ENCODE measurements at regions not wholly inside any gene's neighbourhood (a gene's known extent, or its start where the extent isn't known, plus 50 kb on each side); places are given as distances from the start of the nearest gene placed in this dataset.
"Not testable (repeated sequence)": the region's sequence is repeated elsewhere in the genome, so short reads cannot be mapped to it uniquely, and the experiment has no call there.

DNA sequence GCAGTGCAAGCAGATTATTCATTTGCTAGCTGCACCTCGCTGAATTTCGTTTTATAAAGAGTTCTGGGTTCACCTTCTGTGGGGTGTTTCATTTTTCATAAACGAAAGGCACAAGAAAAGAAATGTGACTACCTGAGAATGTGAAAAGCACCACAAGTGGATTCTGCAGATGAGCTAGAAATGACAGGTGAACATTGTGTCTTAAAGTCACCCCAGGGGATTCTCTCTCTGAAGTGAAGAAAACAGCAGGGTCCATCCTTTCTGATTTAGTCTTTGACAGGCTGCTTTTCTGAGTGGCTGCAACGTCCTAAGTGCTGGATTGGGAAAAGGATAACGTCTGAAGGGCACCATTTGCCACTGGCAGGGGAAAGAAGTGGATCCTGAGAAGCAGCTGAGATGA lies 469.3 kb downstream of the SPATA31D1 start:
- DNase-seq: no peak

DNA sequence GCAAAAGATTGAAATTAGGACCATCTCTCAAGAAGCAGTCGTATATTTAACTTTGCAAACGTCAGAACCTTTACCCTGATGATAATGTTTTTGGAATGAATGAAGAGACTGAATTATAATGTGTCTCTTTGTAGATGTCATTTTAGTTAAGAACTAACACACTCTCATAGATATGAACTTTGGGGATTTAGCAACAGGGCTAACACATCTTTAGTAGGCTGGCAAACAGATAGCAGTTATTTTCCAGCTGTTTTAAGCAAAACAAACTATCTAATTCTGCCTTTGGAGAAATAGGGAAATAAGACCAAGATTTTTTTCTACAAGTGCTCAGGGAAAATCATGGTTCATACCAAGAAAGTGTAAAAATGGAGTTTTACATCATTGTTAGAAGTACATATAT lies 469.7 kb downstream of the SPATA31D1 start:
- no peak for DNase-seq

DNA sequence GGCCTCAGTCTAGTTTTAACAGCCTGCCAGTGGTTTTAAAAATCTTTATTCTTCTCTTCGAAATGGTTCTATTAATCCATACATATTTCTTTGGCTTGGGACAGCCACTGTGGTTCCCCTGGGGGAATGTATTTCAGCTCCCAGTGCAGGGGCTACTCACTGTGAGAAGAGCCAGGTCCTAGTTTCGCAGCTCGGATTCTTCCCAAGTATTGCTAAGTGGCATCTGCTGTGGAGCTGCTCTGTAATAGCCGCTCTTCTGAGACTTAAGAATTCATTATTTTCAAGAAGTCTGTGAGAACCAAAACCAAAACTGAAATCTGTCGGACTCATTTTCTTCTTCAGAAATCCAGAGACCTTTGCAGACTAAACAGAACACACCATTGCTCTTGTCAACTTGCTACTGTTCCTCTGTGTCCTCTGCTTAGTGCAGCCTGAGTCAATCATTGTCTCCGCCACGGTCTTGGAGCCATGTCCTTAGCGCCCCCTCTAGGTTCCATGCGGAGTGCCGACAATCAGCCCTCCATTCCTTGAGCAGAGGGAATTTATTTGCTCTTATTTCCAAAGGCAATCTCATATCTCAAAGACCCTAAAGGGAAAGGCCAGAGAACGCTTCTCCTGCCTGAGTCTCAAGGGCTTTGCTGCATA lies 478.2 kb downstream of the SPATA31D1 start:
- peak; percentile 45 for DNase-seq

DNA sequence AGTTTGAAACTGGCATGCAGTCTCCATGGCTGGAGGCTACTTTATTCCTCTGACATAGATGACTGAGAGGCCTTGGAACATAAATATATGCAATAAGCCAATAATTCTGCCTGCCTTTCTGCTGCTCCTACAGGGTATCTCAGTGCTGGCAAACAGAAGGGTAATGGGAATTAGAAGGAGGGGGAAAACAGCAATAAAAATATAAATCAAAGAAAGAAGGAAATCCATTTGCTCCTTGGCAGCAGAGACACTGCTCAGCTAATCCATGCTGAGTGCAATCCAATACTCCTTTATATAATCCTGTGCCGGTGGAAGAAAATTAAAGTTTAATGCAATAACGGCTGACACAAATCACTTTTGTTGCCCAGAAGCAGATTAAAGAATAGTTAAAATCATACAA lies 478.9 kb downstream of the SPATA31D1 start:
- DNase-seq: no peak

DNA sequence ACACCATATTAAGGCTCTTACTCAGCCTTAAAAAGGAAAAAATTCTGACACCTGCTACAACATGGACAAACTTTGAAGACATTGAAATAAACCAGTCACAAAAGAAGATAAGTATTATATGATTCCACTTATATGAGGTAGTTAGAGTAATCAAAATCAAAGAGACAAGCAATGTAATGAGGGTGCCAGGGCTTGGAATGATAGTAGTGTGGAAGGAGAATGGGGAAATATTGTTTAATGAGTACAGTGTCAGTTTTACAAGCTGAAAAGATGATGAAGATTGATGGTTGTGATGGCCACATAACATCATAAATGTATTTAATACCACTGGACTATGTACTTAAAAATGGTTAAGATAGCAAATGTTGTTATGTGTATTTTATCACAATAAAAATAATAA lies 485.7 kb downstream of the SPATA31D1 start:
- DNase-seq: no peak

DNA sequence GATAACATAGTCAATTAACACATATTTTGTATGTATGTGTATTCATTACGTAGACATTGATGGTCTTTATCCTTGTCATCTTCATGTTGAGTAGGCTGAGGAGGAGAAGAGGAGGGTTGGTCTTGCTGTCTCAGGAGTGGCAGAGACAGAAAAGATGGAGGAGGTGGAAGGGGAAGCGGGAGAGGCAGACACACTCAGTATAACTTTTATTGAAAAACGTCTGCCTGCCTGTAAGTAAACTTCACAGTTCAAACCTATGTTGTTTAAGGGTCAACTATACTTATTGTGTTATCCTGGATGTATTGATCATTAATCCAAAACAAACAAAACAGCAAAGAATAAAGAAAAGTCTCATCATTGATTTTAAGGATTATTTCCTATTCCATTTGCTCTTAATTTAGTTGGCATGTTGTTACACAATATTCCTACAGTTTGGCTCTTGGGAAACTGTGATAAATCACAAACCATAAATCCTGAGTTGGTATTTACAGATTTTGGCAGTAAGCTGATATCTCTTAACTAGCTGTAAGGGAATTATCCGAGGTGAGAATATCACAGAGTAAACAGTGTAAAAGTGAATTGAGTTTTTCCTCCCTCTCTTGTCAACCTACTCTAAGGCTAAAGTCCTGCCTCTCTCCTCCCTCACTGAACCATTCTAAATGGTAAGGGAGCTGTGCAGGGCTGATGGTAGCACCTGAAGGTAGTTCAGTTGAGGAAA lies 487.2 kb downstream of the SPATA31D1 start:
- no peak for DNase-seq

DNA sequence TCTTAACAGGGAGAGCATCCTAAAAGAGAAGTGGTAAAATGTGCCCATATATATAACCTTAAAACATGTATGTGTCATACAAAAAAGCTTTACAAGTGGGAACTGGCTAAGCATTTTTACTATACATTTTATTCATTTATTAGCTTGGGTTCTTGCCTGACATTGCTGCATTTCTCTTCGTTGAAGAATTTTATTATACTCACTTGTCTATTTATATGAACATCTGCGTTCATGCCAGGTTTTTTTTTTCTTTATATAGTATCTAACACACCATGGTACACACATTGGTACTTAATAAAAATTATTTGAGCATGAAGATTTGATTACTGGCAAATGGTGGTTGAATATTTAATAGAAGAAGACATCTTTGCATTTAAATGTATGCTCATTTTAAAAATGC lies 492.3 kb downstream of the SPATA31D1 start:
- DNase-seq: no peak

DNA sequence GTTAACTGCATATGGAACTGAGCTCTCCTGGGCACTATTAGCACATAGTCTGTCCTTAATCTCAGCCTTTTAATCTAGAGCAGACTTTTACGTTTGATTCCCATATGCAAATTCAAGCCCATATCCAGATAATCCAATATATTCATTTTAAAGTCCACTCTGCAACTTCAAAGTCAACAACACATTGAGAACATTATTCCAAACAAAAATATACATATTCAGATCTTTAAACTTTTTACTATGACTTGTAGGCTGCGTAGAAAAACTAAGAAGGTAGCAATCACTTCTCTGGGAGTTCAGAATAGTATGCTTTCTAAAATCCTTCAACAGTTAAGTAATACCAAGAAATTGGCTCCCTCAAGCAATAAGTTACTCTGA lies 499.4 kb downstream of the SPATA31D1 start:
- no peak for DNase-seq

DNA sequence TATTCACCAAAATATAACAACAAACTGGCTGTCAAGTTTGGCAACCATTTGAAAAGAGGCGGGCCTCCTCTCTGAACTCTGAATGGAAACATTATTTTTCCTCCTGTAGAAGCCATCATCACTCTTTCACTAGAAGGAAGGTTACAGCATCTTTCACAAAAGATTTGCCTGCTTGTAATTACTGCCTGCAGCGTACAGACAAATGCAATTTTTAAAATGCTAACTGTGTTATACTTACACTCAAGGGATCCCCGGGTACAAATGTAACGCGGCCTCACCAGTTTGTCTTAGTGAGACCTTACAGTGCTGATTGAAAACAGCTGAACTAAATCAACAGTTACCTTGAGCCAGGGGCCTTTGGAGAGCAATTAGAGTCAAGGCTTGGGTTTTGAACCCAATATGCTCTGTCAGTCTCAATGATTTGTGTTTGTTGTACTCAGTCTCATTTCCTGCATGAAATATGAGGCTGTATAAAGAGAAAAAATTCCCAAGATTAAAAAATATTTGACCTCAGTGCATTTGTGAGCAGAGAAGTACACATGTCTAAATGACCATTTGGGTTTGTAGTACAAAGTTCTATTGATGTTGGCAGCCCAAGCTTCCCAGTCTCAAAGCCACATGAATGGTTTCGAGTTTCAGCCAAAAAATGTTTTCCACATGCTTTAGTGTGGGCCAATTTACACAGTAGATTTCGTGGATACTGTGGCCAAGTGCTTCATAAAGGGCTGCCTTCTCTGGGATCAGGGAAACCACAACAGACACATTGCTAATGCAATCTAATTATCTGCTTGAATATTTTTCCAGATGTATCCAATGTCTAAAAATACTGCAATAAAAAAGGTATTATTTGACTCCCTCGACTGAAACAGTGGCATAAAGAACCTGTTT lies 500.0 kb downstream of the SPATA31D1 start:
- peak; percentile 89 for DNase-seq

DNA sequence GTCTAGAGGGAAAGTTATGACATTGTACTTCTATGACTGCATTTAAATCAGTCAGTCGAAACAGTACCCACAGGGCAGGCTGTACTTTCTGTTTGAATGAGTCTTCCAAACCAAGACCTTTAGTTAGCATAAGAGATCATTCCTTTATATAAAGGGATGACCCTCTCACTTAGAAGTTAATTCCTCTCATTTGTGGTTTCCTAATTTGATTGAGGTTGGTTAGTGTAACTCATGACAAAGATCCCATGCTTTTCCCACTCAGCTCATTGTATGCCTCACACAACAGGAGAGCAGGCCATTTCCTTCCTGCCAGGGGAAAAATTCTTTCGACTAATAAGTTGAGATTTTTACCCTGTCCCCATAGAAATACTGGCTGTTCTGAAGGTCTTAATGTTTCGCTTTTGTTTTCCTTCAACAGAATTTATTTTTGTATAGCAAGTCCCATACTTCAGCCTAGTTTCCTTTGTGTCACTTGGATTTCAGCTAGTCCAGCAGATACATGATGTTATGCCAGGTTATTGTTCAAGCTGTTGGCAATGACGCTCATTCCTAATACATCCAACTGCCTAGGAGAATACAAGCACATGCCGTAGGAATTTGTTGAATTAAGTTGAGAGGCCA lies 500.7 kb downstream of the SPATA31D1 start:
- DNase-seq: peak; percentile 30

DNA sequence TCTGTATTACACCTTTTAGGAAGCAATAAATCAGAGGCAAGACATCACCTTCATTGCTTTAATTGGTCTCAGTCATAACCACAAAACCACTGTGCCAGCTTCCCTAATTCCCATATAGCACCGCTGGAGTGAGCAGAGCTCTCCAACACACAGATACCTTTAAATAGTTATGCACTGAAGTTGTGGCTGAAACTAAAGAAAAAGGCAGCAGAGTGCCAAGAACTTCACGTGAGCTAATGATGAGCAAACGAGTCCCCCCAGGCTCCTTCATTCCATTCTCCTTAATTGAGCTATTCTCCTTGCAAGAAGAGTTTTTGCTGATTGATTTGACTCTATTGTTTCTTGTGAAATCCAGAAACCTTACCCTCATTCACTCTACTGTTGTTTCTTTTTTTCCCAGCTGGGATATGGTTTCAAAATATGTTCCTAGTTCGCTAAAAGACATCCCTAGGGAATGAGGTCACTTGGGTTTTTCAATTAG lies 501.5 kb downstream of the SPATA31D1 start:
- peak; percentile 59 for DNase-seq

DNA sequence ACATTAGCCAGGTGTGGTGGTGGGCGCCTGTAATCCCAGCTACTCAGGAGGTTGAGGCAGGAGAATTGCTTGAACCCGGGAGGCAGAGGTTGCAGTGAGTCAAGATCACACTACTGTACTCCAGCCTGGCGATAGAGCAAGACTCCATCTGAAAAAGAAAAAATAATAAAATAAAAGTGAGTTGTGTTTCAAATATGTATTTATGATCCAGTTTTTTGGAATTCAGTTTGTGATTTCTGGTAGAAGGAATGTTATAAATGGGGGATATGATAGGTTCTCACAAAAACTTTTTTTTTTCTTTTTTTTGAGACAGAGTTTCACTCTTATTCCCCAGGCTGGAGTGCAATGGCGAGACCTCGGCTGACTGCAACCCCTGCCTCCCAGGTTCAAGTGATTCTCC lies 502.2 kb downstream of the SPATA31D1 start:
- DNase-seq: not testable (repeated sequence)

DNA sequence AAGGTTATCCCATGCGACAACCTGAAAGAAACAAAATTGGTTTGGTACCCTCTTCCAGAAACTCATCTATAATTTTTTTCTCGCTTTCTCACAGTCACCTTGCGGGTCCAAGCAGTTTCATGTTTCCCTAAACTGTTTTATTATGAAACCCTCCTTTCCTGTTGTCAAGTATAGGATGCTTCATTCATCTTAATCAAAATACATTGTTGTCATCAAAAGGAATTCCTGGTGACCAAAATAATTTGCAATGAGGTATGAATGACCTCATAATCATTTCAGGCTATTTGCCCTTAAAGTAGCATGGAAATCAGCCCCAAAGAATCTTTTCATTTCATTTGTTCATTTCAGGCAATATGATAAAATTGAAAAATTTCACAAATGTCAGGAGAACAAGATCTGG lies 503.0 kb downstream of the SPATA31D1 start:
- DNase-seq: no peak

DNA sequence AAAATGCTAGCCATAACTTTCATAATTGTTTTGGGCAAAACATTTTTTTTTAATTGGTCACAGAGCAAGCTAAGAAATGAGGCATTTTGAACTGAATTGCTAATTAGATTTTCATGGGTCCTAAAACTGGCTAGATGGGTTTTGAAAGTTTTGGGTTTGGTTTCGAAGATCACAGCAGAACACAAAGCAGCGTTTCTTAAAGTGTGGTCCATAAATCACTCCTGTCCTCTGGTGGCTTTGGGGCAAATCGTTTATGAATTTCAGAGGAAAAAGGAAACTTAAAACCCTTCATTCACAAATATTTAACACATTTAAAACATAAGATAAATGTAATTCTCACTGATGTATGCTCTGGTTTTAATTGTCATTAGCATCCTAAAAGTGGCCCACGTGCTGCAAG lies 503.7 kb downstream of the SPATA31D1 start:
- DNase-seq: no peak

DNA sequence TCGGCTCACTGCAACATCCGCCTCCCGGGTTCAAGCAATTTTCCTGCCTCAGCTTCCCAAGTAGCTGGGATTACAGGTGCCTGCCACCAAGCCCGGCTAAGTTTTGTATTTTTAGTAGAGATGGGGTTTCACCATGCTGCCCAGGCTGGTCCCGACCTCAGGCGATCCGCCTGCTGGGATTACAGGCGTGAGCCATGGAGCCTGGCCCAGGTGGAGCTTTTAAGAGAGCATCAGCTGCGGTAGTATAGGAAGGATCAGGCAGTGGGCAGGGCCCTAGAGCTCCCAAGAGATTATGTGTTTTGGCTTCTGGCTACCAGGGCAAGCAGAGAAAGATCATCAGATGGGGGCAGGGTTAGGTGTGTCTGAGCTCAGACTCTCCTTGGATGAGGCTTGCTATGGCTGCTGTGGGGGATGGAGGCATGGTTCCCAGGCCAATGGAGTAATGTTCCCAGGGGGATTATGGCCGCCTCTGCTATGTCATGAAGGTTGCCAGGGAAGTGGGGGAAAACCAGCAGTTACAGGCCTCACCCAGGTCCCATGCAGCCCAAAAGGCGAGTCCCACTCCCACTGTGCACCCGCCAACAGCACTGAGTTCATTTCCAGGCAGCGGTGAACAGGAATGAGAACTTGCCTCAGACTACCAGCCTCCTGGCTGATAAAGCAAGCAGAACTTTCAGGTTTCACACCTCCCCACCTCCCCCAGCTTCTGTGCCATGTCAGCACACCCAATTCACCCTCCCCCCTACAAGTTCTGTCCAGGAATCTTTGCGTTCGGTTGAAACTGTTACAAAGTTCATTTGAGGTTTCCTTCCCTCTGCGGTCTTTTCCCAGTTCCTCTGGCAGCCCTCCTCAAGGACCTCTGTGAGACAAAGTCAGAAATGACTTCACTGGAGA lies 507.6 kb downstream of the SPATA31D1 start:
- no peak for DNase-seq

DNA sequence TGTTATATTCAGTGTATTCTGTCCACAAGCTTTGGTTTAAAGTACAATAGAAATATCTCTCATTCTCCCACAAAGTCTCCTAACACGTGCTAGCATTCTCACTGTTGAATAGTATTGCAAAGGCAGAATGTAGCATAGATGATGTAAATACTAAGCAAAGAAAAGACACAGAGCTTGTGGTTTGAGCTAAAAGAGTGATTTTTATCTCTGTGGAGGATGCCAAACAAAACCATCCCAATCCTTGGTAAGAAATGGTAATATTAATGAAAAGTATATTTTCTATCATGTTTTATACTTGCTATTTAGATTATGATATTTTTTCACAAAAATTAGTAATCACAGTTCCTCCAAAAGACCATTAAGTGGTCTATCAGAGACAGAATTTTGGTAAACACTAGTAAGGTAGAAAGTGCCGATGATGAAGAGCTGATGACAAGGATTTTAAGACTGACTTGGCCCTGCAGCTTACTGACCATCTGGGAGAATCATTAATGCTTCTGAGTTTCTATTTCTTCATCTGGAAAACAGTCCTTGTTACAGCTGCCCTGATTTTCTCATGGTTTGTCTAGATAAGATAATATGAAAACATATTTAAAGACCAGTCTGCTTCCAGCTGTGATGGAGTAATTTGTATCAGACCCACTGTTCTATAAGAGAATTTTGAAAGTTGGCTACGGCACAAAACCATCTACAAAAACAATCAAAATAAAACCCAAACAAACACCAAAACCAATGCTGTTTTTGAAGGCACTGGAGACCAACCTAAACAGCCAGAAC lies 510.2 kb downstream of the SPATA31D1 start:
- DNase-seq: no peak

DNA sequence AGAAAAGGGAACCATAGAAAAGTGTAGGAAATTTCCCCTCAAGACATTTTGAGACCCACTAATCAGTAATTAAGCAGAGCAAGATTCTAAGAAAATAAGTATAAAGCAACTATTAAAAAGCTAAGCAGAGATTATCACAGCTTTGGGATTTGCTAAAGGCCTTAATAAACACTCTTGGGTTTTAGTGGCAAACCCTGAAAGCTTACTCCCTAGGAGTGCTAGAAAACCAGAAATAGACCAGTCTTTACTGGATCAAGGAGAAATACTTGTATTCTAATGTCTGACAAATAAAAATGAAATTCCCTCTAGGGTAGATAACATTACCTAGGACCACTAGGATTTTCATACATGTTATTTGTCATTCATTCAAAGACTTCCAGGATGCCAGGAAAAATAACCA lies 510.8 kb downstream of the SPATA31D1 start:
- no peak for DNase-seq

DNA sequence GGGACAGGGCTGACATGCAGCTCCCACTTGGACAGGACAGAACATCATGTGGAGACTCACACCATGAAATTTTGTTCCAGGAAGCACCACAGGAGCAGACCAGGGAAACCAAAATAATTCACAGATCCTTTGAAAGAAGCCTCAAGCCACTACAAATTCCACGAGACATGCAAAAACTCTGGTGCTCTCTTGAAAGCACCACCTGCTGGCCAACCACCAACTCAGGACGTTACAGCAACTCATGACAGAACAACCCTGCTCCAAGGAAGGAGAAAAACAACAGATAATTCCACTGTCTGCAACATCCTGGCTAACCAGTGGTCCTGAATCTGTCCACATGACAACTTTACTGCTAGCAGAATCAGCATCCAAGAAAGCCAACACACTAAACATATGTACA lies 516.0 kb downstream of the SPATA31D1 start:
- no peak for DNase-seq

DNA sequence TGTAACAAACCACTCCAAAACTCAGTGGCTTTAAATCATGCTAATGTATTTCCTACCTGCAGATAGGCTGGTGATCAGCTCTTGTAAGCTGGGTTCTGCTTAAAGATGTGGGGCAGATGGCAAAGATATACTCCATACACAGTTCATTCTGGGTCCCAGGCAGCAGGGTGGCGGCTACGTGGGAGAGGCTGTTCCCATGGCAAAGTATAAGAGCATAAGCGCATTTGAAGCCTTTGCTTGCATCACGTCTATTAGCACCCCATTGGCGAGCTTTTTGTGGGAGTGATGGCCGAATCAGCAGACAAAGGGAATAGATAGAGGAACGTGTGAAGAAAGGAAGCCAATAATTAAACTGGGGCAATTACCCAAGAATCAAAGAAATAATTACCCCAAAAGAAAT lies 523.1 kb downstream of the SPATA31D1 start:
- DNase-seq: no peak

DNA sequence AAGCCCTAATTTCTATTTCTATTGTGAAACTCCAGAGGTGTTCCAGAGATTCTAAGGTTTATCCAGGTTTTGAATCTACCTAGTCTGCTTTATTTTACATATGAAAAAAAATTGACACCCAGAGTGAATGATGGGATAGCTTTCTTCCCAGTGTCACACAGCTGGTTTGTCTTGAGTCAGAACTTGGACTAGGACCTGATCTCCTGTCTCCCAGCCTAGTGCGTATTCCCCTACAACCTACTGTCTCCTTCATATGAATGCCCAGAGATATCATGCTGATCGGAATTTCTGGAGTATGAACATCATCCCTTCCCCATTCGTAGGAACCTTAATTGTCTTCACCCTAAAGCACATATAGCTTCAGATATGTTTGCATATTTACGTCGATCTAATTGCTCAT lies 524.2 kb downstream of the SPATA31D1 start:
- no peak for DNase-seq

DNA sequence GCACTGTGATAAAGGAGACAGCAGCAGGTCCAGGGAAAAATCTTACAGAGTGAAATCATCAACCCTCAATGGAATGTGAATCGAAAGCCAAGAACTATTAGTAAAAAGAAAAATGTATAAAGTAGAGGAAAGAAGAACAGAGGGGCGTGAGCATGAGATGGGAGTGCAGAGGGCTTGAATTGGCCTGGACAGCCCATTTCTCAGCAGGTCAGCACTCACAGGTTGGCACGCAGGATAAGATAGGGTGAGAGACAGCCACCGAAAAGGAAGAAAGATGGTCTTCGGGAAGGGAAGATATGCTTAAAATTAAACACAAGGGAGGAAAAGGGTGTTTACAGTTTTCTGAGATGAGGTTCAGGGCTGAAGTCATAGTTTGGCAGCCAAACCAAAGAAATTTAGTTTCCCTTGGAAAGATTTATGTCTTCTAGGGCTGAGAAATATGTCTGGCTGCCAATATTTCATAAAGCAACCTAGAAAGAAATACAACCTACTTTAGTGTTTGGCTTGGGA lies 524.7 kb downstream of the SPATA31D1 start:
- peak; percentile 34 for DNase-seq
